Epithelial cell of esophagus (primary cell): ENCODE measurements at regions not wholly inside any gene's neighbourhood (a gene's known extent, or its start where the extent isn't known, plus 50 kb on each side); places are given as distances from the start of the nearest gene placed in this dataset.

ENCODE experiments used
- DNase-seq: peaks from one replicate; pipeline ENCODE4 v3.0.0; 2010; ENCODE audit warnings: low read depth
- H3K4me3 ChIP-seq: 2 replicates; pipeline ENCODE4 v1.5.1; 2011; ENCODE audit warnings: mild to moderate bottlenecking, low read length, control low read depth
- TF ChIP-seq, protein P1 (sequence below): IDR thresholded peaks from 2 replicates; pipeline ENCODE4 v1.5.1; 2011; ENCODE audit warnings: low read depth, mild to moderate bottlenecking, low read length, control low read depth, inconsistent platforms; ENCODE audit not compliant: insufficient read depth; ENCODE audit errors: missing control alignments

DNA sequence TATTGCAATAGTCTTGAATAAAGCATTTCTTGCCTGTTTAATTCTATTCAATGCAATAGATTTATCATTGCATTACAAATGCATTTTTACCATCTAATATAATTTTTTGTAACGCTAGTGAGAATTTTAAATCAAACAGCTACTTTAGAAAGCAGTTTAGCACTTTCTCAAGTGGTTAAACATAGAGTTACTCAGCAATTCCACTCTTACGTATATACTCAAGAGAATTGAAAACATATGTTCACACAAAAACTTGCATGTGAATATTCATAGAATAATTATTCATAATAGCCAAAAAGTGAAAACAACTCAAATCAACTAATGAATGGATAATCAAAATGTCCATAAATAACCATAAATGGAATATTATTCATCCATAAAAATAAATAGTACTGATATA is 244.7 kb downstream of the TMEM167A start:
- H3K4me3 ChIP-seq: no peak overlapping the region
- no peak for DNase-seq
- TF ChIP-seq, protein P1, sequence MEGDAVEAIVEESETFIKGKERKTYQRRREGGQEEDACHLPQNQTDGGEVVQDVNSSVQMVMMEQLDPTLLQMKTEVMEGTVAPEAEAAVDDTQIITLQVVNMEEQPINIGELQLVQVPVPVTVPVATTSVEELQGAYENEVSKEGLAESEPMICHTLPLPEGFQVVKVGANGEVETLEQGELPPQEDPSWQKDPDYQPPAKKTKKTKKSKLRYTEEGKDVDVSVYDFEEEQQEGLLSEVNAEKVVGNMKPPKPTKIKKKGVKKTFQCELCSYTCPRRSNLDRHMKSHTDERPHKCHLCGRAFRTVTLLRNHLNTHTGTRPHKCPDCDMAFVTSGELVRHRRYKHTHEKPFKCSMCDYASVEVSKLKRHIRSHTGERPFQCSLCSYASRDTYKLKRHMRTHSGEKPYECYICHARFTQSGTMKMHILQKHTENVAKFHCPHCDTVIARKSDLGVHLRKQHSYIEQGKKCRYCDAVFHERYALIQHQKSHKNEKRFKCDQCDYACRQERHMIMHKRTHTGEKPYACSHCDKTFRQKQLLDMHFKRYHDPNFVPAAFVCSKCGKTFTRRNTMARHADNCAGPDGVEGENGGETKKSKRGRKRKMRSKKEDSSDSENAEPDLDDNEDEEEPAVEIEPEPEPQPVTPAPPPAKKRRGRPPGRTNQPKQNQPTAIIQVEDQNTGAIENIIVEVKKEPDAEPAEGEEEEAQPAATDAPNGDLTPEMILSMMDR: no peak

- no peak overlapping the region for H3K4me3 ChIP-seq
- TF ChIP-seq, protein P1: no peak
- DNase-seq: no peak
Measured at GRCh38 chr5:82828211-82828610, 249.0 kb downstream of the TMEM167A start.

GRCh38 chr5:82827651-82828050 is 249.5 kb downstream of the TMEM167A start:
- no peak overlapping the region for H3K4me3 ChIP-seq
- TF ChIP-seq, protein P1: no peak
- DNase-seq: no peak

DNA sequence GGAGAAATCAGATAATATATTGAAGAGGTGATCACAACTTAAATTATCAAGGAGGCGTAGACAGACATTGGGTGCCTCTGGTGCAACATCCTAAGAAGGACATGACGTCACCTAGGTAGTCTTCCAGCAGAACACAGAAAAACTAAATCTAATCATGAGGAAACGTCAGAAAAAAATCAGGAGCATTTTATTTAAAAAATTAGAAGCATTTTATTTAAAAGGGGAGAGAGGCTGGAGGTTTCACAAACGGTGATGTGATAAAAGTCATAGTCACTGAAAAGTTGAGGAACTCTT is 254.6 kb downstream of the TMEM167A start:
- TF ChIP-seq, protein P1: no peak
- H3K4me3 ChIP-seq: no peak overlapping the region
- DNase-seq: no peak

DNA sequence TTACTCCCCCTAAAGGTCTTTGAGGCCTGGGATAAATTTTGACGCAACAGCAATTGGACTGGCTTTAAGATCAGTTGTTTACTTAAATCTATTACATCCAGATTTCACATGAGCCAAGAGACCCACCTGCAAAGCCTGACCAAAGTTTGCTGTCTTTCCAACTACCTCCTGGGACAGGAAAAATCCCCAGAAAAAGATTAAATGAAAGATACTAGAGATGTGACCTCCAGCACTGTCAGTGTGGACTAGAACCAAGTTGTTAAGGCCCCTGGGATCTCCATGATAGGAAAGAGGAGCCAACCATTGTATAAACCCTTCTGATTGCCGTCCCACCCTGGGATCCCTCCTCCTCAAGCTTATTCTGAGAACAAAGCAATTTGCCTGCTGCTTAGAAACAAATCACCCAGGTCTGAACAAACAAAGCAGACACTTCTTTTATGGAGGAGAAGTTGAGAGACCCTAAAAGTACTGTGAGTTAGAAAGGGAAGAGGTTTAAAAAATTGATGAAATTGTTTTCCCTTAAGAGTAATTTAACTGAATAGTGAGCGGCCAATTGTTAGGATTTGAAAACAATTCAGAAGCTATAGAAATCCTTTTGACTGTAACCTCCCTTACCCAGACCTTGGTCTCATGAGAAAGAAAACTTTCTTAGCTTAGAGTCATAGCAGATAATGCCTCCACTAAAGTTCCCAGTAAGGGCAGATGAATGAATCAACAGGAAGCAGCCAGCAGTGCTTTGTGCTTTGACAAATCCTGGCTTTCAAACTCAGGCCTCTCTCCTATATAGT is 255.2 kb downstream of the TMEM167A start:
- TF ChIP-seq, protein P1: no peak
- peak; percentile 36 for DNase-seq
- H3K4me3 ChIP-seq: no peak overlapping the region

- no peak overlapping the region for H3K4me3 ChIP-seq
- DNase-seq: no peak
- TF ChIP-seq, protein P1: no peak
Measured at GRCh38 chr5:82820961-82821845, 256.0 kb downstream of the TMEM167A start.

GRCh38 chr5:82820188-82820587 is 257.0 kb downstream of the TMEM167A start:
- no peak overlapping the region for H3K4me3 ChIP-seq

More at GRCh38 chr5:82820188-82820587, 257.0 kb downstream of the TMEM167A start:
- TF ChIP-seq, protein P1: no peak
- peak; percentile 77 for DNase-seq
